SU-DHL-6 (cell line): ENCODE measurements at regions not wholly inside any gene's neighbourhood (a gene's known extent, or its start where the extent isn't known, plus 50 kb on each side); places are given as distances from the start of the nearest gene placed in this dataset.

ENCODE experiments used
- H2AFZ ChIP-seq: fragments of 200-600 bp; sonication (generic); 2 replicates; pipeline ENCODE4 v1.6.1; 2014; ENCODE audit warnings: low read depth, mild to moderate bottlenecking, moderate library complexity, mixed read lengths, antibody characterized with exemption, low read length; ENCODE audit not compliant: severe bottlenecking
- H3F3A ChIP-seq: fragments of 200-600 bp; shearing (Covaris generic); 2 replicates; pipeline ENCODE4 v1.6.0; 2016; ENCODE audit warnings: antibody characterized with exemption, mild to moderate bottlenecking; ENCODE audit not compliant: insufficient read depth
- H3K27ac ChIP-seq: fragments of 200-600 bp; sonication (generic); 2 replicates; pipeline ENCODE4 v1.5.1; 2016; ENCODE audit warnings: low read depth, mild to moderate bottlenecking, low read length, moderate library complexity, mixed read lengths
- H3K27me3 ChIP-seq: fragments of 200-600 bp; sonication (generic), shearing (Covaris generic); 2 replicates; pipeline ENCODE4 v1.6.0; 2014; ENCODE audit warnings: mild to moderate bottlenecking, low read length
- H3K36me3 ChIP-seq: fragments of 200-600 bp; sonication (generic); 2 replicates; pipeline ENCODE4 v1.6.1; 2014; ENCODE audit warnings: mild to moderate bottlenecking, low read length, mixed read lengths
- H3K4me2 ChIP-seq: fragments of 300-600, 200-600 bp; shearing (Covaris generic), sonication (generic); 2 replicates; pipeline ENCODE4 v1.6.0; 2014; ENCODE audit warnings: low read length, low read depth, mild to moderate bottlenecking; ENCODE audit not compliant: poor library complexity, severe bottlenecking
- H3K4me3 ChIP-seq: fragments of 200-600 bp; sonication (generic); 2 replicates; pipeline ENCODE4 v1.5.1; 2014; ENCODE audit warnings: antibody characterized with exemption, low read length, mild to moderate bottlenecking, mixed read lengths; ENCODE audit not compliant: insufficient read depth, poor library complexity, severe bottlenecking
- H3K79me2 ChIP-seq: fragments of 200-600 bp; sonication (generic); 2 replicates; pipeline ENCODE4 v1.6.1; 2014; ENCODE audit warnings: mild to moderate bottlenecking, low read length, moderate library complexity; ENCODE audit not compliant: insufficient read depth
- H3K9ac ChIP-seq: fragments of 200-600 bp; sonication (generic); 2 replicates; pipeline ENCODE4 v1.7.0; 2014; ENCODE audit warnings: mild to moderate bottlenecking, low read length
- H3K9me2 ChIP-seq: fragments of 200-600 bp; sonication (generic); replicated peaks from 2 replicates; pipeline ENCODE4 v1.6.1; 2014; ENCODE audit warnings: low read length; ENCODE audit not compliant: insufficient read depth
- H3K9me3 ChIP-seq: fragments of 200-600 bp; sonication (generic); 2 replicates; pipeline ENCODE4 v1.6.1; 2014; ENCODE audit warnings: low read length, mixed read lengths; ENCODE audit not compliant: insufficient read depth
- H4K20me1 ChIP-seq: fragments of 200-600 bp; sonication (generic); 2 replicates; pipeline ENCODE4 v1.6.1; 2014; ENCODE audit warnings: low read depth, mild to moderate bottlenecking, antibody characterized with exemption, low read length, moderate library complexity, mixed read lengths
- CTCF ChIP-seq: fragments of 200-600 bp; sonication (generic); IDR thresholded peaks from one replicate; pipeline ENCODE4 v1.5.1; 2017; ENCODE audit warnings: antibody characterized with exemption, mild to moderate bottlenecking, low read length, moderate library complexity; ENCODE audit not compliant: insufficient read depth, poor library complexity, severe bottlenecking
- EZH2phosphoT487 ChIP-seq: fragments of 200-600 bp; sonication (generic), shearing (Covaris generic); conservative IDR thresholded peaks from 2 replicates; pipeline ENCODE4 v1.6.1; 2018; ENCODE audit warnings: mild to moderate bottlenecking, antibody characterized with exemption, low read length, moderate library complexity, mixed read lengths

- no peak overlapping the region for H3K4me2 ChIP-seq
- H3K9me2 ChIP-seq, result no peaks in the 10 kb centered on the region
- TF ChIP-seq EZH2phosphoT487 (no peak), CTCF (no peak)
- H3K9ac ChIP-seq, result no peak overlapping the region
- no peaks in the 10 kb centered on the region for H3K27me3 ChIP-seq
- no peaks in the 10 kb centered on the region for H3F3A ChIP-seq
- no peak overlapping the region for H2AFZ ChIP-seq
- no peak overlapping the region for H3K27ac ChIP-seq
- H3K4me3 ChIP-seq, result no peak overlapping the region
- H4K20me1 ChIP-seq, result no peaks in the 10 kb centered on the region
- no peaks in the 10 kb centered on the region for H3K36me3 ChIP-seq
- no peaks in the 10 kb centered on the region for H3K79me2 ChIP-seq
- H3K9me3 ChIP-seq, result no peaks in the 10 kb centered on the region
Measured at GRCh38 chr4:4764558-4764905, 94.9 kb upstream of the MSX1 start.

GRCh38 chr4:4763822-4764557, 95.5 kb upstream of the MSX1 start:
- H3K27me3 ChIP-seq, result no peaks in the 10 kb centered on the region
- TF ChIP-seq CTCF, result no peak
- no peak for TF ChIP-seq EZH2phosphoT487
- no peaks in the 10 kb centered on the region for H4K20me1 ChIP-seq
- H3K9me3 ChIP-seq, result no peaks in the 10 kb centered on the region
- no peaks in the 10 kb centered on the region for H3F3A ChIP-seq
- H3K27ac ChIP-seq, result no peak overlapping the region
- no peaks in the 10 kb centered on the region for H3K79me2 ChIP-seq
- H3K4me2 ChIP-seq, result no peak overlapping the region
- H3K9me2 ChIP-seq, result no peaks in the 10 kb centered on the region
- no peak overlapping the region for H3K4me3 ChIP-seq
- H3K9ac ChIP-seq, result no peak overlapping the region
- no peaks in the 10 kb centered on the region for H3K36me3 ChIP-seq
- H2AFZ ChIP-seq, result no peak overlapping the region

DNA sequence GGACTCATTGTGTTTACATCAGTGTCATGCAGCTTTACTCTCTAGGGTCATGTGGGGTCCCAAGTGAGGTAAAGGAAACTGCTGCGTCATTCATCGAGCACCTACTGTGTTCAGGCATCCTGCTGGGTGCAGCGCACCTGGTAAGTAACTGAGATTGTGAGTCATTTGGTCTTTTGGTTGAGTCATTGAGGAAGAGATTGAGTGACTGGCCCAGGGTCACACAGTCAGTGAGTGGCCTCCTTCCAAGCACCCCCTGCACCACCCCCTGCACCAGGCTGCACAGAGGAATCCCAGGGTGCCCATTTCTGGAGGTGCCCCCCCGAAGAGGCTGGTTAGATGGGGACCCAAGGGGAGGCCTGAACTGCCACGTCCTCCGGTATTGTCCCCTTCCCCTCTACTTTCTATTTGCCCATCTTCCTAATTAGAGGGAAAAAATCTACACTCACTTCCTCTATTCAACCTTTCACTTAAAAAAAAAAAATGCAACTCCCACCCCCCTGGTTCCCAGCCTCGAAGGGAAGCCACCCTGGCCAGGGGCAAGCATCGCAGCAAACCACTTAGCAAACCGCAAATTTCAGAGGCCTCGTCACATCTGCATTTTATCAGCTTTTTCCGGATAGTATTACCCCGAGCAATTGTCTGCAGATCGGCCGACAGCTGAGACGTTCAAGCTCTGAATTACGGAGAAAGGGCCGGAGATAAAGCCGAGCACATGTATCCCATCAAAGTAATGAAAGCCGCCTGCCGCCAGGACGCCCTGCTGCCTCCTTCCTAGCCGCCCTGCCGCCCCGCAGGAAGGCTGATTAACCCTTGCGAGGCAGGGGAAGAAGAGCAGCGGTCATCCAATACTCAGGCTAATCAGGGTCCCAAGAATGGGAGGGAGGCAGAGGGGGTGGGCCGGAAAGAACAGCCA, 96.3 kb upstream of the MSX1 start:
- Histone ChIP-seq H3K79me2 (no peaks in the 10 kb centered on the region), H3K9me2 (no peaks in the 10 kb centered on the region), H3K4me2 (no peak overlapping the region), H3K27me3 (no peaks in the 10 kb centered on the region), H2AFZ (no peak overlapping the region), H3K27ac (no peak overlapping the region), H3K36me3 (no peaks in the 10 kb centered on the region), H3K9me3 (no peaks in the 10 kb centered on the region), H3F3A (no peaks in the 10 kb centered on the region), H3K4me3 (no peak overlapping the region), H4K20me1 (no peaks in the 10 kb centered on the region), H3K9ac (no peak overlapping the region)
- TF ChIP-seq CTCF (no peak), EZH2phosphoT487 (no peak)
